Trophoblast cell (in vitro differentiated cells and primary cell): ENCODE measurements at regions not wholly inside any gene's neighbourhood (a gene's known extent, or its start where the extent isn't known, plus 50 kb on each side); places are given as distances from the start of the nearest gene placed in this dataset.
A peak's percentile ranks its signal among the peaks of the same experiment; 100 is the strongest.
"Not testable (repeated sequence)": the region's sequence is repeated elsewhere in the genome, so short reads cannot be mapped to it uniquely, and the experiment has no call there.

Source experiments
- DNase-seq, 2 donors: peaks; one replicate each; pipeline ENCODE4 v3.0.0-alpha.2; 2016
- H2AFZ ChIP-seq: 2 replicates; pipeline ENCODE4 v1.6.1; 2013; ENCODE audit warnings: low read length, moderate library complexity, mild to moderate bottlenecking; ENCODE audit not compliant: insufficient read depth, poor library complexity
- H2AK5ac ChIP-seq: 2 replicates; pipeline ENCODE4 v1.6.1; 2013; ENCODE audit warnings: mild to moderate bottlenecking, low read length
- H2BK120ac ChIP-seq: 2 replicates; pipeline ENCODE4 v1.6.1; 2013; ENCODE audit warnings: low read length, mild to moderate bottlenecking, moderate library complexity; ENCODE audit not compliant: insufficient read depth, poor library complexity
- H2BK12ac ChIP-seq: 2 replicates; pipeline ENCODE4 v1.6.1; 2013; ENCODE audit warnings: mild to moderate bottlenecking, low read length, moderate library complexity
- H2BK5ac ChIP-seq: 2 replicates; pipeline ENCODE4 v1.6.1; 2013; ENCODE audit warnings: low read length, low read depth, moderate library complexity, mild to moderate bottlenecking; ENCODE audit not compliant: poor library complexity
- H3K14ac ChIP-seq: 2 replicates; pipeline ENCODE4 v1.6.1; 2013; ENCODE audit warnings: mild to moderate bottlenecking, low read length
- H3K18ac ChIP-seq: 2 replicates; pipeline ENCODE4 v1.6.1; 2013; ENCODE audit warnings: mild to moderate bottlenecking, low read length
- H3K23ac ChIP-seq: 2 replicates; pipeline ENCODE4 v1.6.1; 2013; ENCODE audit warnings: low read length
- H3K27ac ChIP-seq: 2 replicates; pipeline ENCODE4 v1.5.1; 2013; ENCODE audit warnings: low read depth, mild to moderate bottlenecking, inconsistent platforms, low read length, moderate library complexity
- H3K27me3 ChIP-seq: 2 replicates; pipeline ENCODE4 v1.6.1; 2013; ENCODE audit warnings: inconsistent platforms, mild to moderate bottlenecking, low read length, moderate library complexity; ENCODE audit not compliant: insufficient read depth
- H3K36me3 ChIP-seq, 2 experiments: 1 replicate in 1 of 2; 2 replicates in 1 of 2; pipeline ENCODE4 v1.6.1; 2013; ENCODE audit warnings: low read length in 2 of 2, mild to moderate bottlenecking in 2 of 2, moderate library complexity in 1 of 2; ENCODE audit not compliant: insufficient read depth in 2 of 2, control insufficient read depth in 1 of 2
- H3K4ac ChIP-seq: 2 replicates; pipeline ENCODE4 v1.6.1; 2013; ENCODE audit warnings: low read depth, mild to moderate bottlenecking, low read length, moderate library complexity
- H3K4me1 ChIP-seq, 2 experiments: 1 replicate in 1 of 2; 2 replicates in 1 of 2; pipeline ENCODE4 v1.6.1; 2013; ENCODE audit warnings: low read length in 2 of 2, mild to moderate bottlenecking in 2 of 2, moderate library complexity in 1 of 2; ENCODE audit not compliant: insufficient read depth in 2 of 2, control insufficient read depth in 1 of 2
- H3K4me2 ChIP-seq: 2 replicates; pipeline ENCODE4 v1.6.1; 2013; ENCODE audit warnings: inconsistent platforms, mild to moderate bottlenecking, low read length, moderate library complexity
- H3K4me3 ChIP-seq: 2 replicates; pipeline ENCODE4 v1.5.1; 2013; ENCODE audit warnings: mild to moderate bottlenecking, low read depth, low read length, inconsistent platforms
- H3K79me1 ChIP-seq: one replicate; pipeline ENCODE4 v1.6.1; 2013; ENCODE audit warnings: low read length
- H3K79me2 ChIP-seq: 2 replicates; pipeline ENCODE4 v1.6.1; 2013; ENCODE audit warnings: low read length, mild to moderate bottlenecking; ENCODE audit not compliant: control insufficient read depth, insufficient read depth, poor library complexity
- H3K9ac ChIP-seq: 2 replicates; pipeline ENCODE4 v1.6.1; 2013; ENCODE audit warnings: mild to moderate bottlenecking, low read length
- H3K9me3 ChIP-seq: 2 replicates; pipeline ENCODE4 v1.6.1; 2013; ENCODE audit warnings: low read depth, mild to moderate bottlenecking, control low read depth, inconsistent platforms, low read length; ENCODE audit not compliant: insufficient read depth
- H4K12ac ChIP-seq: 2 replicates; pipeline ENCODE4 v1.6.1; 2013; ENCODE audit warnings: low read depth, mild to moderate bottlenecking, low read length, moderate library complexity
- H4K8ac ChIP-seq: 2 replicates; pipeline ENCODE4 v1.6.1; 2013; ENCODE audit warnings: low read depth, mild to moderate bottlenecking, low read length, moderate library complexity
- H4K91ac ChIP-seq: one replicate; pipeline ENCODE4 v1.6.1; 2013; ENCODE audit warnings: low read depth, mild to moderate bottlenecking, low read length, moderate library complexity
- WGBS: extraction: QIAGEN DNeasy Blood & Tissue Kit; methylation state at CpG from one replicate; pipeline ENCODE4 v1.1.7; 2013; ENCODE audit warnings: missing lambda C conversion rate; ENCODE audit not compliant: insufficient read length, insufficient coverage; ENCODE audit errors: extremely low coverage; 5-methylcytosine and 5-hydroxymethylcytosine counted together

- Histone ChIP-seq H2AFZ (no peak overlapping the region), H3K27me3 (no peaks in the 10 kb centered on the region), H3K18ac (no peak overlapping the region), H3K9me3 (no peaks in the 10 kb centered on the region), H4K91ac (no peak overlapping the region), H3K36me3 (no peaks in the 10 kb centered on the region), H2BK5ac (no peak overlapping the region), H3K4me1 (peaks cover 8 to 20% of the 10 kb centered on the region in 2 experiments), H3K79me2 (no peaks in the 10 kb centered on the region), H4K12ac (no peak overlapping the region), H3K4me2 (no peak overlapping the region), H3K4me3 (no peak overlapping the region), H2AK5ac (no peak overlapping the region), H3K27ac (no peak overlapping the region), H3K23ac (no peak overlapping the region), H2BK120ac (no peak overlapping the region), H3K4ac (no peak overlapping the region), H3K79me1 (peaks cover 9% of the 10 kb centered on the region), H2BK12ac (peak overlapping the region; percentile 52), H3K9ac (no peak overlapping the region), H4K8ac (no peak overlapping the region), H3K14ac (no peak overlapping the region)
- DNase-seq = peak in 1 of 2 donors; percentile 33
- WGBS = no CpG with 5 or more reads among the region's 7 CpGs
Observed at GRCh38 chr10:3655528-3655927, 129.5 kb downstream of the KLF6 start.

DNA sequence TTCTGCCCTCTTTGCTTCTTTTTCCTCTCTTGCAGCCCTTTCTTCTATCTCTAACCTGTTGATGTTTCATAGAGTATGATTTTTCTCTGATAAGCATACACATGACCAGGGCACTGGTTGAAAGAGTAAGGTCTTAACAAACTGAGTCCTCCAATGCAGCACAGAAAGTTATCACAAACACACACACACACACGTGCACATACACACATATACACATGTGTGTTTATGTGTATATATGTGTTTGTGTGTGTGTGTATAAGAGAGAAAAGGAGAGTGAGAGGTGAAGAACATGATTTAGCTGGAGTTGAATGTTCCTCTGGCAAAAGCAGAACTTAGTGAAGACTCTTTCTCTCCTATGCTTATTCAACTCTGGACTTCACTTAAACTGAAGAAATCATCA is 130.0 kb downstream of the KLF6 start:
- no peak overlapping the region for H2AK5ac ChIP-seq
- H4K91ac ChIP-seq = no peak overlapping the region
- no peaks in the 10 kb centered on the region for H3K36me3 ChIP-seq
- no CpG with 5 or more reads among the region's 1 CpG for WGBS
- H3K23ac ChIP-seq = no peak overlapping the region
- H2BK12ac ChIP-seq = no peak overlapping the region
- H3K9ac ChIP-seq = no peak overlapping the region
- H3K27ac ChIP-seq = no peak overlapping the region
- no peak overlapping the region for H2BK5ac ChIP-seq
- H3K4me2 ChIP-seq = no peak overlapping the region
- H3K18ac ChIP-seq = no peak overlapping the region
- H3K14ac ChIP-seq = no peak overlapping the region
- H2AFZ ChIP-seq = no peak overlapping the region
- no peaks in the 10 kb centered on the region for H3K9me3 ChIP-seq
- no peak overlapping the region for H4K8ac ChIP-seq
- peaks cover 8 to 18% of the 10 kb centered on the region in 2 experiments for H3K4me1 ChIP-seq
- H3K4me3 ChIP-seq = no peak overlapping the region
- no peak overlapping the region for H3K4ac ChIP-seq
- peaks cover 7% of the 10 kb centered on the region for H3K79me1 ChIP-seq
- DNase-seq = no peak
- H4K12ac ChIP-seq = no peak overlapping the region
- no peaks in the 10 kb centered on the region for H3K27me3 ChIP-seq
- no peaks in the 10 kb centered on the region for H3K79me2 ChIP-seq
- H2BK120ac ChIP-seq = no peak overlapping the region

- no peak overlapping the region for H2BK5ac ChIP-seq
- H3K9me3 ChIP-seq = no peaks in the 10 kb centered on the region
- H3K18ac ChIP-seq = no peak overlapping the region
- no peak overlapping the region for H3K4ac ChIP-seq
- H4K8ac ChIP-seq = no peak overlapping the region
- no peak overlapping the region for H4K12ac ChIP-seq
- H3K4me1 ChIP-seq = peaks cover 8 to 13% of the 10 kb centered on the region in 2 experiments
- no CpG with 5 or more reads among the region's 2 CpGs for WGBS
- peaks cover 7% of the 10 kb centered on the region for H3K79me1 ChIP-seq
- H3K23ac ChIP-seq = no peak overlapping the region
- no peak overlapping the region for H2AK5ac ChIP-seq
- H2BK12ac ChIP-seq = no peak overlapping the region
- H3K4me2 ChIP-seq = no peak overlapping the region
- no peak overlapping the region for H3K27ac ChIP-seq
- H3K4me3 ChIP-seq = no peak overlapping the region
- no peaks in the 10 kb centered on the region for H3K79me2 ChIP-seq
- no peak overlapping the region for H4K91ac ChIP-seq
- no peaks in the 10 kb centered on the region for H3K27me3 ChIP-seq
- H2AFZ ChIP-seq = no peak overlapping the region
- no peaks in the 10 kb centered on the region for H3K36me3 ChIP-seq
- H2BK120ac ChIP-seq = no peak overlapping the region
- peak in 1 of 2 donors; percentile 54 for DNase-seq
- H3K9ac ChIP-seq = no peak overlapping the region
- no peak overlapping the region for H3K14ac ChIP-seq
Observed at GRCh38 chr10:3654496-3654895, 130.5 kb downstream of the KLF6 start.

GRCh38 chr10:3653303-3653702 is 131.7 kb downstream of the KLF6 start:
- H3K23ac ChIP-seq, H3K9me3 ChIP-seq, H3K4me1 ChIP-seq, H3K4me2 ChIP-seq, H4K12ac ChIP-seq, H3K4ac ChIP-seq, H2BK12ac ChIP-seq, H3K18ac ChIP-seq, DNase-seq, H2BK120ac ChIP-seq, H3K36me3 ChIP-seq, H3K4me3 ChIP-seq, H3K79me2 ChIP-seq, H4K91ac ChIP-seq, H3K27ac ChIP-seq, H4K8ac ChIP-seq, H2AK5ac ChIP-seq, H3K14ac ChIP-seq, H3K27me3 ChIP-seq, H2BK5ac ChIP-seq, H2AFZ ChIP-seq, H3K9ac ChIP-seq, H3K79me1 ChIP-seq: not testable (repeated sequence)
- WGBS = no CpG with 5 or more reads among the region's 2 CpGs
